Umbilical cord (tissue), 1 donor: ENCODE measurements at regions not wholly inside any gene's neighbourhood (a gene's known extent, or its start where the extent isn't known, plus 50 kb on each side); places are given as distances from the start of the nearest gene placed in this dataset.

Source experiments
- DNase-seq: peaks from one replicate; pipeline ENCODE4 v3.0.0-alpha.2; 2015; ENCODE audit warnings: low spot score

DNA sequence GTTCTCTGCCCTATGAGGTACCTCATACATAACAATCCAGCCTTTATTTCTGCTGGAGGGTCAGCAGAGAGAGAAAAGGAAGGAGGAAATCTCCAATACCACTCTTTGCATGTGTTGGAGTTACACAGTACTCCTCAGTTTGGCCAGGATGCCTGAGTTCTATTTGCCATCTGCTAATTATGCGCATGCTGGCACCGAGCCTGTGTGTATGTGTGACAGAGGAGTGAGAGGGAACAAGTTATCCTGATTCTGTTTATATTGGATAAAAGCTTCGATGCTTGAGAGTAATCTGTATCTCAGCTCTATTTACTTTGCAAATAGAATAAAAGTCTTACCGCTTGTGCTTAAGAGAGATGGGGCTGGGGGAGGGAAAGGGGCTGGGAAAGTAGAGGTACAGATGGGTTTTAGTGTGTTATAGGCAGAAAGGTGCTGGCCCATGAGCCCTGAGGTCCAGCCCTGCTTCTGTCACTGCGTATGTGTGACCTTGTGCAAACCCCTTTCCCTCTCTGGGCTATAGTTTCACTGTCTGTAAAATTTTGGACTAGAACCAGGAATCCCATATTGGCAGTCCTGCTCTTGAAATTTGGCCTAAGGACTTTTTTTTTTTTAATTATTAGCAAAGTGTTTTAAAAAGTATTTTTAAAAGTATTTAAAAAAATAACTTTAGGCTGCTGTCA lies 54.5 kb upstream of the PLXNA2 start:
- no peak for DNase-seq

DNA sequence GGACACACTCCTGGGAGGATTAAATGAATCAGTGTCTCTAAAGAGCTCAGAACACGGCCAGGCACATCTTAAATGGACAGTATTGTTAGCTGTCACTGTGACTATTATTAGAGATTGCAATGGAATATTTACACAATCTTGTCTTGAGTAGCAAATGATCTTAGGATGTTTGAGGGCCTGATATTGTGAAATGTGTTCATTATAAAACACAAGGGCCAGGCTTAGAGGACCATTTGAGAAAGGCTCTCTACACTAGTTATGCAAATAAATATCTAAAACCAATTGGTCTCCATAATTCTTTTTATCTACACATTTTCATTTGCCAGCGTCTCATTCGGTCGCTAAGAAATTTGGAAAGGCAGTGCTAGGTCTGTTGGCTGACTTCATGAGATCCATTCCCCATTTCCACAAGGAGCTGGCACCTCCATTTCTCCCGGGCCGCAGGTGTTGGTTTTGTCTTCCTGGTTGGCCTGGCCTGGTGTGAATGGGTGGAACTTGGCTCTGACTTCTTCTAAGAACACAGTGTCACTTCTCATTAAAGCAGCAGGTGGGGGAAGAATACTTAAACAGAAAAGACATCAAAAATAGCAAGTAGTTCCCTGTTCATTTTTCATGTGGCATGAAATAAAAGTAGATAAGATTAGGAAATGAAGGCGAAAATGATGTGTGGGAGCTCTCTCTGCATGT lies 56.0 kb upstream of the PLXNA2 start:
- no peak for DNase-seq

DNA sequence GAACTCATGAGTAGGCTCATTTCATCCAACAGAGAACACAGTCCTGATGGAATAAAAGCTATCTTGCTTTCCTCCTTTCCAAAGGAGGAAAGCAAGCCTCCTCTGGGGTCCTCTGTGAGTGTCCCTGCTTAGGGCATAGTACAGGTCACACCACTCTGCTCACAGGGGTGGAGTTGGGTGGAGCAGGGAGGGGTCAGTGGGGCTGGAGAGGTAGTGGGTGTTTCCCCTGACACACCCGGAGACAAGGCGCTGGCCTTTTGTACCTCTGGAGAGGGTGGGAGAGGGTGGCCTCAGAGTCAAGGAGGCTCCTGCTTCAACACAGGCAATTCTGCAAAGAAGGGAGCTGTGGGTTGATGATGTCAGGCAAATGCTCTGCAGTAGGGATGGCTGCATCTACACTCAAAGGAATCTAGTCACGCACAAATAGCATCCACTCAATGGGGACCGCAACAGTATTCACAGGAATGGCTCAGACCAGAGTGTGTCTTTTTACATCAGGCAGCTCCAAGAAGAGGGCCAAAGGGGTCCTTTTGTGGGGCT lies 58.6 kb upstream of the PLXNA2 start:
- DNase-seq = no peak

DNA sequence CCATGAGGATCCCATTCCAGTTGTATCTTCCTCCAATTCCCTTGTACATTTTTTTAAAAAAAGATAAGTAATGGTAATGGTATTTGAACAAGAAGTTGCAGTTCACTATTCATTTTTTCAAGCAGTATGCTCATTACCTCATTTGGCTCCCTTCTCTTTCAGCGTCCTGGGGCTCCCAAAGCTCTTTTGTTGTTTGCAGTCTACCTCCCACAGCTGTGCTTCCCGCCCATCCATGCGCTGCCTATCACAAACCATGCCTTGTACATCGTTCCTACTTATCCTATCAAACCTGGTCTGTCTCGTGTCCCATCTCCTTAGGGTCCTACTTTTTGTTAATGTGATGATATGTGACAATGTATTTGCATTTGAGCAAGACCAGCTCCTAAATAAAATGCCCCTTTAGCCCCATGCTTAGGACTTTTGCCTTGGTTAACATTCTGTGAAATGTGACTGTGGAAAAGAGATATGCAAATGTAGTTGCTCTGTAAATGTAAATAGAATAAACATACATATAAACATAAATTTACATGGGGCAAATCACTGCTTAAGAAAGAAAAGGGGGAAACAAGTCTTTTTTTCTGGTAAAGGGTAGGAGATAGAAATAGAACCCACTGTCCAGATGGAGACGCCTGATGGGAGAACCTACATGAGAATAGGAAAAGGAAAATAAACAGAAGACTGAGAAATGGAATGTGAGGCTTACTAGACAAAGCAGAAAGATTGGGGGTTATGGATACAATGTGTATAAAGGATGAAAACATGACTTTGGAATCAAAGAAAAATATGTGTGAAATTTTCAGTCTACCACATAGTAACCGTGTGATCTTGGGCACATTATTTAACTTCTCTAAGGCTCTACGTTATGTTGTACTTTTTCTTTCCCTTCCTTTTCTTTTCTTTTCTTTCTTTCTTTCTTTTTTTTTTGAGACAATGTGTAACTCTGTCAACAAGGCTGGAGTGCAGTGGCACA lies 59.8 kb upstream of the PLXNA2 start:
- no peak for DNase-seq

DNA sequence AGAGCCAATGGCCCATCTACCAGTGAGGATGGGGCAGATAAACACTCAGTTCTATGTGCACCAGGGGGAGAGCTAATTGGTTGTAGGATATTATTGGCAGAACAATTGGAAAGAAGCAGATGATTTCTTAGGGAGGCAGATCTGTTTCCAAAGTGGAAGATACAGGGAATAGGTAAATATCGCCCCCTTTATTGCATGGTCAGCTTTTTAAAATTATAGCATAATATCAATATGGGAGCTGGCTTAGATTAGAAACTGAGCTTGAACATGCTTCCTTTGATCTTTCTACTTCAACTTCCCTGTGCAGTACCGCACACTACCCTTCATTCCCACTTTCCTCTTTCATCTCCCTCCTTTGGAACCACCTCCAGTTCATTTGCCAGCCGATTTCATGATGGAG lies 64.0 kb upstream of the PLXNA2 start:
- no peak for DNase-seq

DNA sequence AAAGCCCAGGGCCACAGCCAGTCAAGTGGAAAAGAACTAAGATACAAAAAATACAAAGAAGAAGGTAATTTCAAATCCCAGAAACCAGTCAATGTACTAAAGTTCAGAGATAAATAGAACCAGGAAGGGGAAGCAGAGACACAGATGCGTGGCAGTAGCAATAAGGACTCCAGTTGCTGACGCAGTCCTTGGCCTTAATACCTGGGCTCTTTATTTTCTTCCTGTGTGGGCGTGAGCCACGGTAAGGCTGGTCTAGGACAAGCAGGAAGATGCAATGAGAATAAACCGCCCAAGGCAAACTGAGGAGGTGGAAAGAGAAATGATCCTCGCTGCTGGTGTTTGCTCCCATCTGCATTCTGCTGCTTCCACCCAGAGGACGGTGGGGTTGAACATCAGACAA lies 65.6 kb upstream of the PLXNA2 start:
- DNase-seq = no peak

DNA sequence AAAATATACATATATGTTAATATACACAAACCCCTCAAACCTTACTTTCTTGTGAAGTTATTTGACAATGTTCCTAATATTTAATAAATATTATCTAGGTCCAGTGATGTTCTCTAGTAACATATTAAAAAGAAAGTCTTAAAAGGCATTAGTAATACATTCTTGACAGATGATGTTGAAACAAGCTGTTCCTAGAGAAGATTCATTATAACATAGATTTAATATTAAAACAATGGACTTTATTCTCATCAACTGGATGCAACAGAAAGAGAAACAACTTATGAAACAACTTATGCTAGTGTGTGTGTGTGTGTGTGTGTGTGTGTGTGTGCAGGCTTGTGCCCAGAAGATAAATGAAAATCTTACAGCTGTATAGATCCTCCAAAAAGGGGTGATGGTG lies 68.5 kb upstream of the PLXNA2 start:
- DNase-seq = no peak

DNA sequence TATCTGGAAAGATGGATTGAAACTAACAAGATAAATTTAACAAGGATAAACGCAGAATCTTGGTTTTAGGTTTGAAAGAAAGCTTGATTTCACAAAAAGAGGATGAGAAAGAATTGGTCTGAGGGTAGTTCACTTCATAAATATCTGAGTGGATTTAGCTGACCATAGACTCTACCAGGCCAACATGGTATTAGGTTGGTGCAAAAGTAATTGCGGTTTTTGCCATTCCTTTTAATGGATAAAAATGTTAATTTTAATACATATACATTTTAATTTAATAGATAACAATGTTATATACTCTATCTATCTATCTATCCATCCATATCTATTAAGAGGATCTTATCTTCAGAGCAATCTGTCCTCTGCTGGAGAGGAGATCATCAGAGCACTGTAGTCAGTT lies 70.2 kb upstream of the PLXNA2 start:
- no peak for DNase-seq

DNA sequence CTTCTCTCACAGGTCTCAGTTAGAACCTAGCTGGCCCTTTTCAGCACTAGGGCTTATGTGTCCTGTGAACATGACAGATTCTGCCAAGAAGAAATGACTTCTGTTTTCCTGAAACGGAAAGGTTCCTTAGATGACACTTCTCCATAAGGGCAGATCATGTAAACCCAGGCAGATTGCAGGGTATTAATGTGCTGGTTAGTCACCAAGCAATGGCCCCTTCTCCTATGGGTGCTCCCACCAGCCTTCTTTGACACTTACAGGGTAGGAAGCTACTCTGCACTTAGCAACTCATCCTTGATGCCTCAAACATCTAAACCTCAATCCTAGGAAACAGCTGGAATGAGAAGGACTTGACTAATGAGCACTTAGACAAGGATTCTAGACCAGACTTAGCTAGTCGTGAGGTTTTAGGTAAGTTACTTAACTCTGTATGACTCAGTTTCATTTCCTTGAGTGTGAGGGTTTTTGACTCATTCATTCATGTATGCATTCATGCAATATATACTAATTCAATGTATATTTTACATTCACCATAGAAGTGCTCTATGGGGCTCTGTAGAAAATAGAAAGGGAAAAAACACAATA lies 74.1 kb upstream of the PLXNA2 start:
- no peak for DNase-seq

DNA sequence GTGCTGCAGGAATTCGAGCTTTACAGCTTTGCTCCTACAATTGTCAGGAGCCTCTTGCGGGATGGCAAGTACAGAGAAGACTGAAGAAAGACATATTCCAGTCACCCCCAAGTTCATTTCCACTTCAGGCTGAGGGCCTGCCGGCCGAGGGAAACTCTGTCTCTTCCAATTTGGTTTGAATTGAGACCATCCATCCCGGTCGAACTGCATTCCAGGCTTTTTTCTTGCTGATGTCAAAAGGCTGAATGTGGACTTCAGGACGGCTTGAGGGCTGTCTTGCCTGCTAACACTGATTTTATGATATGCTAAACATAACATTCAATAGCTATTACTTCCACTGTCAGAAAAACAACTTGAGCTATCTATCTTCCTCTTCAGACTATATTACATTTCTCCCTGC lies 79.8 kb upstream of the PLXNA2 start:
- peak; percentile 74 for DNase-seq

DNA sequence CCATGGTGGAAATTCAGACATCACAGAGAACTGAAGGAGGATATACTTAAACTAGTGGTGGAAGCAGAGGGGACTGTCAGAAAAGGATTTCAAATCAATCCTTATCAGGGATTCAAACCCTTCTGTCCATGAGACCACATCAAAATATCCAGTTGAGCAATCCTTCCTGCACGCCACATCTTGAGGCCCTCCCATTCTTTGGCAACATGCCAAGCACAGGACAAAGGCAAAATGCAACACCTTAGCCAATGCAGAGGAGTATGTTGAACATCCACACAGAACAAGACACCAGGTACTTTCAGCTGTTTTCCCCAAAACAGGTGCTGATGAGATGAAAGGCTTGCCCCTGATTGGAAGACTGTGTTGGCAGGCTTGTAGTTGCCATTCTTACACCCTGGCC lies 81.8 kb upstream of the PLXNA2 start:
- no peak for DNase-seq

DNA sequence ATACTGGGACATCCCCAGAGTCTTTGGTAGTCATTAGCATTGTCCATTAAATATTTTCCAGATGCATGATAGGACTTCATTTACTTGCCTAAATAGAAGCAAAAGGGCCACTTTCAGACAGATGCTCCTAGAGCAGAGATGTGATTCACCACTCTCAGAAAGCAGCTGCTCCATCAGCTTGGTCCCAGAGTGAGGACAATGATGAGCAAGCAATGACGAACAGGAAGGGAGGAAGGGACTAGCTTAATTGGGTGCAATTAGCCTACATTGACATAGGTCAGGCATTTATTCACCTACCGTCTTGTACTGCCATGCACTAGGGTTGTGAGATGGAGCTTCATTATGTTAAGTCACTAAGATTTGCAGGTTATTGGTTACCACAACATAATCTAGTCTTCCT lies 85.1 kb upstream of the PLXNA2 start:
- no peak for DNase-seq

DNA sequence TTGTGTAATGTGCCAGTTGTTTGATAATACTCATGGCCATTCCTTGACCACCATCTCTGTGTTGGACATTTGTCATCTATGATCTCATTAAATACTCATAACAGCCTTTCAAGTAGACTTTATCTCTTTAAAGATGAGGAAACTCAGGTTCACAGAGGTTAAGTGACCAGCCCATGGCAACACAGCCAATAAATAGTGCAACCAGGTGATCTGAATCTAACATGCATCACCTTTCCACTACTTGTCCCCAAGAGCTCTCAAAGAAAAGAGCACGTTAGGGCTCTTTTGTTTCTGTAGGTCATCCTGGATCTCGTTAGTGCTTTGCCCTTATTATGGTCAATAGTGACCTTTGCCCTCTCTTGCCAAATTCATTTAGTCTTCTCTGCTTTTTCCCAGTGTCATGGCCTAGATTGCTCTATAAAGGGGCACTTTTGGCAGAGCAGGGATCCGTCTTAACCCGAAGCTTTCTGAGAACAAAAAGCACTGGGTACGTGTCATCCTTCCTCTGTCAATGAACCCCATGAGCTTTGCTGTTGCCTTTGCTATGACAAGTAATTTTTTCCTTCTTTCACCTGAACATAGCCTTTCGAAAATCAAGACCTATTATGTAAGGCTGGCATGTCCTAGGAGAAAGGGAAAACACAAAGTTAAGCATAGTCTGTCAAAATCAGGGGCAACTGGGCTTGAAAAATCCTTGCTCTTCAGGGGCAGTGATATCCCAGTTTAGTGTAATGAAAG lies 88.0 kb upstream of the PLXNA2 start:
- DNase-seq = no peak

DNA sequence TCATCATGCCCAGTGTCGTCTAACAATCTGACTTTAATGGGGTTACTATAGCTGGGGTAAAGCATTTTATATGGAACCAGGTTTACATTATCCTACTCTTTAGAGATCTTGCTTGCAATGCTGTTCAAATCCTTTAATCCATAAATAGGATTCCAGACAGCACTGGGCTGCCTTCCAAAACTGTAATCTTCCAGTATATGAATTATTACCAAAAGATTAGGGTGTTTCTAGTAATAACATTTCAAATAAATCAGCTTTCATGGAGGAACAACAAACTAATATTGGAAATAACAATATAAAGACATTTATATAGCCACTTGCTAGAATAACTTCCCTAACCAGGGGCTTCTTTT lies 88.6 kb upstream of the PLXNA2 start:
- peak; percentile 84 for DNase-seq

DNA sequence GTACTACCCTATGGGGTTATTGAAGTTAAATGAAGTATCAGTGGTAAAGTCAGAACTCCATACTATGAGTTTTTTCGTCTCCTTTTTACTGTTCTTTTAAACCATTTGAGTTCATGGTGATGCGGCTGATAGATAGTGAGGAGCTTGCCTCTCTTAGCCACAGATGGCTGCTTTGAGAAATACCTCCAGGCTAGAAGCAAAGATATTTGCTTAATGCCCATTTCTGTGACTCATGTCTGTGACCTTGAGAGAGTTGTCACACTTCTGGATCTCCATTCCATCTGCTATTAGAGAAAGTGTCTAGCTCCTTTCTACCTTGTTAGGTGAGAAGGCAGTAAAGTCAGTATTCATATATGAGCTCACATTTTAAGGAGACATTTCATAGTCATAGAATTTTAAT lies 89.5 kb upstream of the PLXNA2 start:
- DNase-seq = no peak

DNA sequence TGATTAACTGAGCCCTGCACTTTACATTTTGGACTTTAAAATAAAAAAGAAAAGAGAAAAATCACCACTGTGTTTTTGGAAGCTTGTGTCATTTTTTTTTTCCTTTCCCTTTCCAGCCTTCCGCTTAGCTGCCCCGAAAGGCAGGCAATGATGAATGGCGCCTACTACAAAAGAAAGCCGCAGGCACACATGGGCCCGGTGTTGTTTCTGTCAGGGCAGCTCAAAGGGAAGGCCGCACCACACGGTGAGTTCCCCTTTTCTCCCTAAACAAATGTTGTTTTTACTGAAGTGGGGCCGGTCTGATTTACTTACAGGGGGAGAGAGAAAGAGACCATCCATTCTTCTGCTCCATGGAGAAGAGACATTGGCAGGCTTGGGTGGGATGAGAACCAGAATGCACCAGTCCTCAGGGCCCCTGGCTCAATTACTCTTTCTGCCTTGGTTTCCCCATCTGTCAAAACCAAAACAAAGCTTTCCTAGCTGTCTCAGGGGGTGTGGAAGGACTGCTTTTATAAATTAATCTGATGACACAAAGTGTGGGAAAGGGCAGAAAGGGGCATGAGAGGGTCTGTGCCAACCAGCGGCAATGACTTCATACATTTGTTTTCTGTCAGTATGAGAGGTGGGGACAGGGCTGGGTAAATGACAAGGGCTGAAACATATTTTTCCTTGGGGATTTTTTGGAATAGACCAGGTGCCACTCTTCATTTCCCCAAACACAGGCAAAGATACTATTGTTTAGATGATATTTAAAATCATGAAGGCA lies 91.4 kb upstream of the PLXNA2 start:
- no peak for DNase-seq

DNA sequence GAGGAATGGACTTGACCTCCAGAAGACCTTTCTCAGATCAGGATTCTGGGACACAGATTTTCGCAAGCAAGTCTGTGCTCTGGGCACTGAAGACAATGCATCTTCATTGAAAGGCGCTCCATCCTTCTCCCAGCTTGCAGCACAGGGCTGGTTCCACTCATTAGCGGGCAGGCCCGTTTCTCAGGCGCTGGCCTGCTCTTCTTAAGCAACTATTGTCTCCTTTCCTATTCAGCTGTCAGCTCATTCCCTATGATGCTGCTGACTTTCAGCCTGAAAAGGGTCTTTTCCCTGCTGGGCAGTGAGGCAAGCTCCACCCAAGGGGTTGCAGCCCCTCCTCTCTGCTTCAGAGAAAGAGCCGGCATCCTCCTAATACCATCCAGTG lies 91.9 kb upstream of the PLXNA2 start:
- no peak for DNase-seq

DNA sequence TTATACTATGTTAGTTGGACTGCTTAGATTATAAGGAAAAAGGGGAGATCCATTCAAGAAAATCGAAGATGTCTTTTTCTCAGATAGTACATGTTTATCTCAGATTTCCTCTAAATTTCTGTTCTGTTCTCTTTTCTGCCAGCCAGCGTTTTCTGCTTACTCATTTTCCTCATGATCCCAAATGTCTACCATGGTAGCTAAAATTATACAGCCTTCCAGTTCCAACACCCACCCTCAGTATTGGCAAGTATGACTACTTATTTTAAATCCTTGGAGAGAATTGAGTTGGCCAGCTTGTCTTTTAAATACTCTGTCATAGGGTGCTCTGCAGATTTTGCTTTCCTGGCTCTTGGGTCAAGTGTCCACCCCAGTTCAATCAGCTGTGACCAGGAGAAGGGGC lies 95.7 kb upstream of the PLXNA2 start:
- DNase-seq = no peak

DNA sequence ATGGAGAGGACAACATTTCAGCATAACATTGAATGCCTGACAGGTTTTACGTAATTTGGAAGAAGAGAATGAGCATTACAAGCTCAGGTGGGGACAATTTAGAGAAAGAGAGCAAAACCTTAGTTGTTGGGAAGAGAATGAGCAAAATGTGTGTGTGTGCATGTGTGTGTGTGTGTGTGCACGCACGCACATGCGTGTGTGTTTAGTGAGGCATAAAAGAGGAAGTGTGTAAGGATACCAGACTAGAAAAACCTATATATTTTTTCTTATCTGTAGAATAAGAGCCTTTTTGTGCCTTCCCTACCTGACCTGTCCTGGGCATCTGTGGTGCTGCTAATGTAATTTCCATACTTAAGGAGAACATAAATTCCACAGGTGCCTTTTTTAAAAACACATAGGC lies 99.0 kb upstream of the PLXNA2 start:
- no peak for DNase-seq

DNA sequence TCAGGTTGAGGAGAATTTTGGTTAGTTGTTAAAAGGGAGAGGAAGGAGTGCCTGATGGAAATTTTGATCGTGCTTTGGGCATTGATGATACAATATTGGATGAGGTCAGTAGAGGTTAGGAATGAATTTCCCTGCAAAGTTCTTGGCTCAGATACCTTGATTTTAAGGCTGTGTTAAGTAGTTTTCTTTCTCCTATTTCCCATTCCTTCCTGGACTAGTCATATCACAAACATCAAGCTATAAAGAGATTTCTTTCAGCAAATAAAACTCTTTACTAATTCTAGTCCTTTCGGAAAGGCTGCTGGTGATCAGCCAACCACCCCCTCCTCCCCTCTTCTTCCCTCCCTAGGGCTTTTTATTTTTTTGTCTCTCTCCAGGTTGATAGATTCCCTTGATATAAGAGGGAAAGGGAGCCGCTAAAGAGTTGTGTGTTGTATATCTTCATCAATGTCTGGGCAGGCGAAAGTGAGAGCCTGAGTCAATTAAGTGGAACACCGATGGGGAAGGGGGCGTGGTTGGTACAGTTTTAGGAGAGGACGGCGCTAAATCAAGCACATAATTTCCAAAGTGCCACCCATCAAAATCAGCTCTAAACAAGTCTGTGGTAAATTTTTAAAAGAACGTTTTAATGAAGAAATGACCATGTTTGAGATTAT lies 100.1 kb upstream of the PLXNA2 start:
- DNase-seq = no peak
